Heart left ventricle (tissue), 16 donors: ENCODE measurements at regions not wholly inside any gene's neighbourhood (a gene's known extent, or its start where the extent isn't known, plus 50 kb on each side); places are given as distances from the start of the nearest gene placed in this dataset.

Experiments
- ATAC-seq, 4 donors: fragments of 200-7000 bp; cut with Tn5 transposase; one replicate each; pipeline ENCODE4 v1.9.1; 2020 to 2022; ENCODE audit warnings: moderate library complexity in 4 of 4, mild to moderate bottlenecking in 3 of 4, moderate number of reproducible peaks in 1 of 4
- DNase-seq, 5 donors: peaks; one replicate each; pipeline ENCODE4 v3.0.0-alpha.2; 2020
- H3K27ac ChIP-seq, 12 donors: fragments of 200-600 bp; sonication (generic) in 4 of 12; one replicate each; pipeline versions ENCODE4 v1.5.0 to v1.8.0; 2016 to 2022; ENCODE audit warnings: mild to moderate bottlenecking in 2 of 12
- H3K27me3 ChIP-seq, 9 donors: fragments of 200-600 bp; sonication (generic) in 2 of 9; one replicate each; pipeline versions ENCODE4 v1.5.1 to v1.8.0; 2016 to 2022; ENCODE audit warnings: mild to moderate bottlenecking in 3 of 9
- H3K36me3 ChIP-seq, 9 donors: fragments of 200-600 bp; sonication (generic) in 2 of 9; one replicate each; pipeline versions ENCODE4 v1.5.0 to v1.8.0; 2018 to 2022; ENCODE audit warnings: mild to moderate bottlenecking in 2 of 9
- H3K4me1 ChIP-seq, 12 donors: fragments of 200-600 bp; sonication (generic) in 4 of 12; one replicate each; pipeline versions ENCODE4 v1.5.0 to v1.8.0; 2016 to 2022; ENCODE audit warnings: mild to moderate bottlenecking in 3 of 12
- H3K4me3 ChIP-seq, 12 donors: fragments of 200-600 bp; sonication (generic) in 4 of 12; one replicate each; pipeline versions ENCODE4 v1.5.0 to v1.8.0; 2017 to 2022; ENCODE audit warnings: mild to moderate bottlenecking in 9 of 12, moderate library complexity in 4 of 12
- H3K9me3 ChIP-seq, 12 donors: fragments of 200-600 bp; sonication (generic) in 4 of 12; one replicate each; pipeline versions ENCODE4 v1.5.0 to v1.8.0; 2016 to 2022; ENCODE audit warnings: mild to moderate bottlenecking in 1 of 12
- POLR2A ChIP-seq, 2 donors: fragments of 450-650 bp; IDR thresholded peaks; one replicate each; pipeline ENCODE4 v1.6.1; 2017; ENCODE audit warnings: antibody characterized with exemption in 2 of 2, mild to moderate bottlenecking in 2 of 2, moderate library complexity in 2 of 2
- WGBS, 4 donors: extraction: QIAGEN DNeasy Blood & Tissue Kit in 2 of 4; methylation state at CpG; one replicate each; pipeline versions ENCODE4 v1.1.5 to v1.1.7; 2013 to 2018; 5-methylcytosine and 5-hydroxymethylcytosine counted together
- intact Hi-C, 10 donors: fragments of 100-400 bp; cut with DNase I; formaldehyde crosslinking; loops; one replicate each; pipeline versions ENCODE4 v1.11.1 to v1.14.2; 2022
- TF ChIP-seq, protein P1 (sequence below), 12 donors: fragments of 200-600 bp; sonication (generic) in 4 of 12; IDR thresholded peaks; one replicate each; pipeline versions ENCODE4 v1.5.0 to v1.8.0; 2018 to 2022; ENCODE audit warnings: antibody characterized with exemption in 12 of 12, mild to moderate bottlenecking in 5 of 12
- donor health status: ischemic (EF 13 %, LVEDD 7.1; RV severe dilation, severe dysfunction).
- donor health status: healthy with polysubstance abuse.
- donor health status: DM: no; HTN: yes; CAD: no.
- donor health status: DM: no; HTN: no; CAD: no.
- donor health status: ischemic (EF 25% LVEDD 6.9; RV normal size, moderate dysfunction).
- donor health status: ischemic (EF 25% LVEDD 5.7; RV mildly dilated, moderate dysfunction).
- donor health status: healthy.
- donor health status: DM: yes; HTN: yes; CAD: no.
- donor health status: ischemic (EF 35%, LVEDD 5.7; RV mildly dilated, moderate dysfunction).
- donor health status: nonischemic (EF 11% LVEDD 7.7; RV severe dilation, severe dysfunction).
- donor health status: DM: yes; HTN: yes; CAD: no.
- donor health status: PGD.
- donor health status: ischemic (EF 29% LVEDD 5.4; RV normal size, mild dysfunction).
- donor health status: nonischemic (EF 23%, LVEDD 6.1; RV moderate dilation, normal function).

DNA sequence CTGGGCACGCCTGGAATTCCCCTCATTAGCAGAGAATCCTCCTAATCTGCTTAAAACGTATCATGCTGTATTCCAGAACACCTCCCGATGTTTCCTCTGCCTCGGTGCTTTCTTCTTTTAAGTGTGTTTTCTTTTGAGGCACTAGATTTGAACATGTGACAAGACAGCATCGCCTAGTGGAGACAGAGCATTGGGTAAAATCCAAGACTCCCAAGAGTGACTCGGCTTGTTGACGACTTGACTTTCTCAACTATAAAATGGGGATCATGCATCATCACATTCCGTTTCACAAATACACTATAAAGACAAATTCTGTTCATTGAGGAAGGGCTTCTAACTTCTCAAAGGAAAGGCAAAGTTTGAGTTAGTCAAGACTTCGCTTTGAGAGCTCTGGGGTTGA is 105.6 kb upstream of the RNF32 start:
- no peak for DNase-seq
- no peak for TF ChIP-seq POLR2A (IDR thresholded peaks at IDR 0.05)
- no peak overlapping the region for H3K4me3 ChIP-seq
- no peaks in the 10 kb centered on the region for H3K36me3 ChIP-seq
- H3K9me3 ChIP-seq, result no peaks in the 10 kb centered on the region
- ATAC-seq, result no peak
- 74 to 79% (median 77%) methylated on average over 9 of the region's 9 CpGs for WGBS, 4 donors
- no peak overlapping the region for H3K27ac ChIP-seq
- H3K27me3 ChIP-seq, result peaks cover 0 to 2% (median 0%) of the 10 kb centered on the region in 9 donors
- no peaks in the 10 kb centered on the region for H3K4me1 ChIP-seq
- intact Hi-C loops, result no loop called here

DNA sequence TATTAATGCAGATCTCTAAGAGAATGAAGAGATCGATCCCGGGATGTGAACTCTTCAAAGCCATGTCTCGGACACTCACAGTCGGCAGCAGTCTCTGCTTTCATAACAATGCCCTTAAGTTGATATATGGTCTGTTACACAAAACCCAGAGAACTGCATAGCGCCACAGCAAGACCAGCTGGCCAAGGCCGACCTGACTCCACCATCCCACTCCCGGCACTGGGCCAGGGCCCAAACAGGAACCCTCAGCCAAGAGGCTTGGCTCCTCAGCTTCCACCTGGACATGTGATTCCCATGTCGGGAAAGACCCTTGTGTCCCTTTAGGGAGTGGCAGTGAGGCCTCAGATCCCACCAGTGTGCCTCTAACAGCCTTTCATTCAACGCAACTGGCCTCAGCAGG is 106.6 kb upstream of the RNF32 start:
- H3K9me3 ChIP-seq, result no peaks in the 10 kb centered on the region
- DNase-seq (no peak), ATAC-seq (no peak)
- no peak overlapping the region for H3K4me3 ChIP-seq
- no peak overlapping the region for H3K27ac ChIP-seq
- H3K36me3 ChIP-seq, result no peaks in the 10 kb centered on the region
- TF ChIP-seq, protein P1, sequence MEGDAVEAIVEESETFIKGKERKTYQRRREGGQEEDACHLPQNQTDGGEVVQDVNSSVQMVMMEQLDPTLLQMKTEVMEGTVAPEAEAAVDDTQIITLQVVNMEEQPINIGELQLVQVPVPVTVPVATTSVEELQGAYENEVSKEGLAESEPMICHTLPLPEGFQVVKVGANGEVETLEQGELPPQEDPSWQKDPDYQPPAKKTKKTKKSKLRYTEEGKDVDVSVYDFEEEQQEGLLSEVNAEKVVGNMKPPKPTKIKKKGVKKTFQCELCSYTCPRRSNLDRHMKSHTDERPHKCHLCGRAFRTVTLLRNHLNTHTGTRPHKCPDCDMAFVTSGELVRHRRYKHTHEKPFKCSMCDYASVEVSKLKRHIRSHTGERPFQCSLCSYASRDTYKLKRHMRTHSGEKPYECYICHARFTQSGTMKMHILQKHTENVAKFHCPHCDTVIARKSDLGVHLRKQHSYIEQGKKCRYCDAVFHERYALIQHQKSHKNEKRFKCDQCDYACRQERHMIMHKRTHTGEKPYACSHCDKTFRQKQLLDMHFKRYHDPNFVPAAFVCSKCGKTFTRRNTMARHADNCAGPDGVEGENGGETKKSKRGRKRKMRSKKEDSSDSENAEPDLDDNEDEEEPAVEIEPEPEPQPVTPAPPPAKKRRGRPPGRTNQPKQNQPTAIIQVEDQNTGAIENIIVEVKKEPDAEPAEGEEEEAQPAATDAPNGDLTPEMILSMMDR (IDR thresholded peaks at IDR 0.05), result no peak
- no peak for TF ChIP-seq POLR2A (IDR thresholded peaks at IDR 0.05)
- 91 to 99% (median 95%) methylated on average over 6 to 9 of the region's 9 CpGs for WGBS, 4 donors
- intact Hi-C loops, result no loop called here
- H3K4me1 ChIP-seq, result no peaks in the 10 kb centered on the region
- H3K27me3 ChIP-seq, result no peaks in the 10 kb centered on the region

DNA sequence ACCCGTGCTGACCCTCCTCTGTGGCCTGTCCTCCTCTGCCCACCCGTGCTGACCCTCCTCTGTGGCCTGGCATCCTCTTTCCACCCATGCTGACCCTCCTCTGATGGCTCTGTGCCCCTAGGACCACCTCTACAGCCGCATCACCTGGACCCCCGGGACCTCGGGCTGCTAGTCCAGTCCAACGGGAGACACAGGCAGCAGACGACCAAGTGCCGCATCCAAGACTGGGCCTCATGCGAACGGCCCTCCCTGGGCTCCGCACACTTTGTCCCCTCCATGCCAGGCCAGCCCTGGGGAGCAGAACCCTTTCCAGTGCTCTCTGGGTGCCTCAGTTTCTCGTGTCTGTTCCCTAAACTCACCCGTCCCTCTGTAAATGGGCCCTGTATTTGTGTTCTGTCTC is 107.2 kb upstream of the RNF32 start:
- Histone ChIP-seq H3K36me3 (no peaks in the 10 kb centered on the region), H3K9me3 (no peaks in the 10 kb centered on the region), H3K4me1 (no peaks in the 10 kb centered on the region), H3K27me3 (no peaks in the 10 kb centered on the region), H3K4me3 (no peak overlapping the region), H3K27ac (no peak overlapping the region)
- intact Hi-C loops, result no loop called here
- DNase-seq (no peak), ATAC-seq (no peak)
- TF ChIP-seq POLR2A (IDR thresholded peaks at IDR 0.05), result no peak
- 80 to 93% (median 91%) methylated on average over 7 to 13 of the region's 13 CpGs for WGBS, 4 donors

DNA sequence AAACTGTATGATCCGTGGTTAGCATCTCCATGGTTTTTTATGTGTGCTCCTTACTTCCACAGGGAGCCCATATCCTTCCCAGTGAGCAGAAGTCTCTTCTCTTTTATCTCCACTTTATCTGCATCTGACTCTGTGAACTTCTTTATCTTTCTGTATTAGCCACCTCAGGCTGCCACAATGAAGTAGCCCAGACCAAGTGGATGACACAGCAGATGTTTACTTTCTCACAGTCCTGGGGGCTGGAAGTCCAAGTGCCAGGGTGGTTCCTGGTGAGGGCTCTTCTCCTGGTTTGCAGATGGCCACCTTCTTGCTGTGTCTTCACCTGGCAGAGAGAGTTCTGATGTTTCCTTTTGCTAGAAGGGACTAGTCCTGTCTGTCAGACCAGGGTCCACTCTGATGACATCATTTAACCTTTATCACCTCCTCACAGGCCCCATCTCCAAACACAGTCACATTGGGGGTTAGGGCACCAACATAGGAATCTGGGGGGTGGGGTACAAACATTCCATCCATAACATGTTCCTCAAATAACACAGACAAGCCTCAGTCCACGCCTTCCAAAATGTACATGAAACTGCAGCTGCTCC is 108.5 kb upstream of the RNF32 start:
- Histone ChIP-seq H3K9me3 (no peaks in the 10 kb centered on the region), H3K4me1 (no peaks in the 10 kb centered on the region), H3K4me3 (no peak overlapping the region), H3K27ac (no peak overlapping the region), H3K36me3 (no peaks in the 10 kb centered on the region), H3K27me3 (no peaks in the 10 kb centered on the region)
- 42 to 79% (median 60%) methylated on average over 2 of the region's 2 CpGs for WGBS, 4 donors
- intact Hi-C loops, result no loop called here
- DNase-seq (no peak), ATAC-seq (no peak)
- no peak for TF ChIP-seq POLR2A (IDR thresholded peaks at IDR 0.05)
- TF ChIP-seq, protein P1 (IDR thresholded peaks at IDR 0.05), result no peak

DNA sequence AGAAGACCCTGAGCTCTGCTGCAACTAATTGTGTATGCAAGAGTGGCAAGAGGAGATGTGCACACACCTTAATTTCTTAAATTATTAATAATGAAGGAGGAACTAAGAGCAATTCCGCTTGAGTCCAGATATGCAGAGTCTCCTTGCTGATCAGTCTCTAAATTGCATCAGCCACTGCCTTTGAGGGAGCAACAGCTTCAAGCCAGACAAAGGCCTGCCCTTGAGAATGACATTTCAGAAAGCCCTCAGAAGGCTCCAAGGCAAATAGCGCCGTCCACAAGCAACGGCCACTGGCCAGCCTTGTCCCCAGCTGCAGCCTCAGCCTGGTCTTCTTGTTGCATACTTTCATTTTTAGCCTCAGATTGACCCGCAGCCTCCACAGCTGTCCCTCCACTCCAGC is 110.6 kb upstream of the RNF32 start:
- no peaks in the 10 kb centered on the region for H3K4me1 ChIP-seq
- H3K9me3 ChIP-seq, result no peaks in the 10 kb centered on the region
- no peak overlapping the region for H3K4me3 ChIP-seq
- no peaks in the 10 kb centered on the region for H3K36me3 ChIP-seq
- ATAC-seq (no peak), DNase-seq (no peak)
- 78 to 87% (median 85%) methylated on average over 5 of the region's 5 CpGs for WGBS, 4 donors
- no peak for TF ChIP-seq POLR2A (IDR thresholded peaks at IDR 0.05)
- TF ChIP-seq, protein P1 (IDR thresholded peaks at IDR 0.05), result no peak
- intact Hi-C loops, result no loop called here
- H3K27me3 ChIP-seq, result no peaks in the 10 kb centered on the region
- H3K27ac ChIP-seq, result no peak overlapping the region
